Endothelial cell of umbilical vein (primary cell): ENCODE measurements at regions not wholly inside any gene's neighbourhood (a gene's known extent, or its start where the extent isn't known, plus 50 kb on each side); places are given as distances from the start of the nearest gene placed in this dataset.
"Not testable (repeated sequence)": the region's sequence is repeated elsewhere in the genome, so short reads cannot be mapped to it uniquely, and the experiment has no call there.

Source experiments
- EZH2 ChIP-seq: IDR thresholded peaks from 2 replicates; pipeline ENCODE4 v1.6.1; 2012; ENCODE audit warnings: borderline replicate concordance, low read depth, mild to moderate bottlenecking, moderate library complexity, low read length, inconsistent platforms; ENCODE audit not compliant: severe bottlenecking
- FOS ChIP-seq: IDR thresholded peaks from 2 replicates; pipeline ENCODE4 v1.6.1; 2011; ENCODE audit warnings: mild to moderate bottlenecking, low read length, moderate library complexity, borderline replicate concordance; ENCODE audit not compliant: insufficient read depth
- JUN ChIP-seq: IDR thresholded peaks from 2 replicates; pipeline ENCODE4 v1.6.1; 2011; ENCODE audit warnings: borderline replicate concordance, low read depth; ENCODE audit not compliant: insufficient read length, insufficient read depth
- MYC ChIP-seq: IDR thresholded peaks from one replicate; pipeline ENCODE4 v1.6.1; 2011; ENCODE audit warnings: mild to moderate bottlenecking, low read depth, low read length
- POLR2A ChIP-seq: IDR thresholded peaks from 2 replicates; pipeline ENCODE4 v1.6.1; 2012; ENCODE audit warnings: low read depth, mild to moderate bottlenecking, control low read depth, low read length
- POLR2AphosphoS5 ChIP-seq: IDR thresholded peaks from 2 replicates; pipeline ENCODE4 v1.6.1; 2012; ENCODE audit warnings: low read depth, mild to moderate bottlenecking, control low read depth, low read length, moderate library complexity; ENCODE audit not compliant: insufficient read depth
- TF ChIP-seq, protein P1 (sequence below), 2 donors: IDR thresholded peaks; 1 replicate in 1 of 2; 2 replicates in 1 of 2; pipeline ENCODE4 v1.5.1; 2011; ENCODE audit warnings: low read length in 2 of 2, mild to moderate bottlenecking in 2 of 2, moderate library complexity in 2 of 2, control low read depth in 1 of 2, inconsistent platforms in 1 of 2, low read depth in 1 of 2; ENCODE audit not compliant: insufficient read depth in 1 of 2; ENCODE audit errors: extremely low read depth in 1 of 2
- TF ChIP-seq, protein P2 (sequence below): IDR thresholded peaks from 2 replicates; pipeline ENCODE4 v1.6.1; 2011; ENCODE audit not compliant: insufficient read depth, insufficient read length

DNA sequence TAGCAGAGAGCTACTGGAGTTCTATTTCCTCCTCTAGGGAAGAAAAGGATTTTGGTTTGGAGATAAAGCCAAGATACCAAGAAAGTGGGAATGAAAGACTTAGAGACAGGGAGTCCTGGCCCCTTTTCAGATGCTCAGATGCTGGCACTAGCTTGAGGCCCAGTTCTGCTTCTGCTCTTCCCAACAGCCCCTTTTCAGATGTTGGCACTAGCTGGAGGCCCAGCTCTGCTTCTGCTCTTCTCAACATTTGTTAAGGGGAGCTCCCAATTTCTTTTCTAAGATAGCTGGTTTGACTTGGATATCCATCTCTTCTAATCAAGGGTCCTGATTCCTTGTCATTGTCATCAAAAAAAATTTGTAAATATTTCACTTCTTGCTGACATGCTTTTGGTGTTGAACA is 874.0 kb upstream of the TPTE start:
- TF ChIP-seq POLR2A, POLR2AphosphoS5, EZH2, FOS, JUN, MYC: not testable (repeated sequence)
- TF ChIP-seq, protein P1, sequence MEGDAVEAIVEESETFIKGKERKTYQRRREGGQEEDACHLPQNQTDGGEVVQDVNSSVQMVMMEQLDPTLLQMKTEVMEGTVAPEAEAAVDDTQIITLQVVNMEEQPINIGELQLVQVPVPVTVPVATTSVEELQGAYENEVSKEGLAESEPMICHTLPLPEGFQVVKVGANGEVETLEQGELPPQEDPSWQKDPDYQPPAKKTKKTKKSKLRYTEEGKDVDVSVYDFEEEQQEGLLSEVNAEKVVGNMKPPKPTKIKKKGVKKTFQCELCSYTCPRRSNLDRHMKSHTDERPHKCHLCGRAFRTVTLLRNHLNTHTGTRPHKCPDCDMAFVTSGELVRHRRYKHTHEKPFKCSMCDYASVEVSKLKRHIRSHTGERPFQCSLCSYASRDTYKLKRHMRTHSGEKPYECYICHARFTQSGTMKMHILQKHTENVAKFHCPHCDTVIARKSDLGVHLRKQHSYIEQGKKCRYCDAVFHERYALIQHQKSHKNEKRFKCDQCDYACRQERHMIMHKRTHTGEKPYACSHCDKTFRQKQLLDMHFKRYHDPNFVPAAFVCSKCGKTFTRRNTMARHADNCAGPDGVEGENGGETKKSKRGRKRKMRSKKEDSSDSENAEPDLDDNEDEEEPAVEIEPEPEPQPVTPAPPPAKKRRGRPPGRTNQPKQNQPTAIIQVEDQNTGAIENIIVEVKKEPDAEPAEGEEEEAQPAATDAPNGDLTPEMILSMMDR (IDR thresholded peaks at IDR 0.05; ENCODE audit: extremely low read depth in 1 of 2, insufficient read depth in 1 of 2, low read depth in 1 of 2, low read length in 2 of 2) = not testable (repeated sequence)
- TF ChIP-seq, protein P2, sequence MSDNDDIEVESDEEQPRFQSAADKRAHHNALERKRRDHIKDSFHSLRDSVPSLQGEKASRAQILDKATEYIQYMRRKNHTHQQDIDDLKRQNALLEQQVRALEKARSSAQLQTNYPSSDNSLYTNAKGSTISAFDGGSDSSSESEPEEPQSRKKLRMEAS = not testable (repeated sequence)
